Prostate gland (tissue), 2 donors: ENCODE measurements at regions not wholly inside any gene's neighbourhood (a gene's known extent, or its start where the extent isn't known, plus 50 kb on each side); places are given as distances from the start of the nearest gene placed in this dataset.

ENCODE experiments used
- POLR2A ChIP-seq: fragments of 450-650 bp; IDR thresholded peaks from one replicate; pipeline ENCODE4 v1.6.1; 2016; ENCODE audit warnings: antibody characterized with exemption, mild to moderate bottlenecking
- TF ChIP-seq, protein P1 (sequence below), 4 experiments: fragments of 200-600 bp in 2 of 4; fragments of 450-650 bp in 2 of 4; sonication (generic) in 2 of 4; IDR thresholded peaks; 1 replicate in 3 of 4; 2 replicates in 1 of 4; pipeline ENCODE4 v1.5.1; 2016 to 2019; ENCODE audit warnings: antibody characterized with exemption in 4 of 4, mild to moderate bottlenecking in 2 of 4, moderate library complexity in 2 of 4

DNA sequence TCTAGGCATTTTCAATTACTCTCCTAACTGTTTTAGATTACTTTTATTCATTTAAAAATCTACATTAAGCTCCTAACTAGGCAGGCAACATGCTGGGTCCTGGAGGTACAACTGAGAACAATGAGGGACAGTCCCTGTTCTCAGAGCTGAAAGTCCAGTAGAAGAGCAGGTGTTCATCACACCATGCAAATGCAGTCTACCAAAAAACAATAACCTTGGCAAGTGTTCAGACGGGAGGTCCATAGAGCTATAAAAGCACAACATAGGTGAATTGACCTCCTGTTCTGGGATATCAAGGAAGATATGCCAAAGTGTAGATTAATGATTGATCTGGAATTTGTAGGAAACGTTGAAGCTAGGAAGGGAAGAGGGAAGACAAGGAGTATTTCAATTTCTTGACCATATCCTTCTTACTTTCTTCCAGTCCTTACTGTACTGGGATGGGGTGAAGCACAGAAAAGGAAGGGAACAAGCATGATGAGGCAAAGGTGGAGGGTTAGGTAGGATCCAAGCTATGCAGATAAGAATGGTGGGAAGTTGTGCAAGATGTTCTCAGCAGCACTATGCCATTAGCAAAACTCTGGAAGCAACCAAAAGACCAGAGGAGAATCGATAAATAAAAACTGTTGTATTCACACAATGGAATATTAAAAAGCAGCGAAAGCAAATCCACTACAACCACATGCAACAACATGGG, 485.7 kb upstream of the JARID2 start:
- TF ChIP-seq, protein P1, sequence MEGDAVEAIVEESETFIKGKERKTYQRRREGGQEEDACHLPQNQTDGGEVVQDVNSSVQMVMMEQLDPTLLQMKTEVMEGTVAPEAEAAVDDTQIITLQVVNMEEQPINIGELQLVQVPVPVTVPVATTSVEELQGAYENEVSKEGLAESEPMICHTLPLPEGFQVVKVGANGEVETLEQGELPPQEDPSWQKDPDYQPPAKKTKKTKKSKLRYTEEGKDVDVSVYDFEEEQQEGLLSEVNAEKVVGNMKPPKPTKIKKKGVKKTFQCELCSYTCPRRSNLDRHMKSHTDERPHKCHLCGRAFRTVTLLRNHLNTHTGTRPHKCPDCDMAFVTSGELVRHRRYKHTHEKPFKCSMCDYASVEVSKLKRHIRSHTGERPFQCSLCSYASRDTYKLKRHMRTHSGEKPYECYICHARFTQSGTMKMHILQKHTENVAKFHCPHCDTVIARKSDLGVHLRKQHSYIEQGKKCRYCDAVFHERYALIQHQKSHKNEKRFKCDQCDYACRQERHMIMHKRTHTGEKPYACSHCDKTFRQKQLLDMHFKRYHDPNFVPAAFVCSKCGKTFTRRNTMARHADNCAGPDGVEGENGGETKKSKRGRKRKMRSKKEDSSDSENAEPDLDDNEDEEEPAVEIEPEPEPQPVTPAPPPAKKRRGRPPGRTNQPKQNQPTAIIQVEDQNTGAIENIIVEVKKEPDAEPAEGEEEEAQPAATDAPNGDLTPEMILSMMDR (IDR thresholded peaks at IDR 0.05) = no peak
- no peak for TF ChIP-seq POLR2A
